Fibroblast of mammary gland (primary cell): ENCODE measurements at regions not wholly inside any gene's neighbourhood (a gene's known extent, or its start where the extent isn't known, plus 50 kb on each side); places are given as distances from the start of the nearest gene placed in this dataset.
A peak's percentile ranks its signal among the peaks of the same experiment; 100 is the strongest.

Source experiments
- DNase-seq: peaks from one replicate; pipeline ENCODE4 v3.0.0-alpha.2; 2010; ENCODE audit warnings: low read depth
- H3K4me3 ChIP-seq: 2 replicates; pipeline ENCODE4 v1.5.1; 2011; ENCODE audit warnings: low read depth, mild to moderate bottlenecking, low read length, moderate library complexity; ENCODE audit not compliant: control insufficient read depth
- TF ChIP-seq, protein P1 (sequence below): conservative IDR thresholded peaks from 2 replicates; pipeline ENCODE4 v1.5.1; 2011; ENCODE audit warnings: low read depth, low read length, inconsistent platforms; ENCODE audit not compliant: control insufficient read depth, insufficient read depth

DNA sequence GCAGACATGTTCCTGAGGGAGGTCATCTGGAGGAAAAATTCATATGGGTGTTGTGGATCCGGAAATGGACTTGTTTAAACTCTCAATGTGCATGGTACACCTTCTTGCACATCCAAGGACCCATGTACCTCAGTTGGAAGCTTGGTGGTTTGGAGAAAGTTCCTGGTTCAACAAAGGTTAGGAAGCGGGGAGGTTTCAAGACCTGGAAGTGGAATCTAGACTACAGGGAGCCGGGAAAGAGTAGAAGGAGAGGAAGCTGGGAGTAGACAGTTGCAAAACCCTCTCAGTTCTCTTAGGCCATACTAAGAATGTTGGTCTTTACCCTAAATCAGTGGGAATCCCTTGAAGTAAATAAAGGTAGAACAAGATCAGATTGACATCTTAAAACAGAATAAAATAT lies 209.8 kb upstream of the SPOPL start:
- no peak for DNase-seq
- TF ChIP-seq, protein P1, sequence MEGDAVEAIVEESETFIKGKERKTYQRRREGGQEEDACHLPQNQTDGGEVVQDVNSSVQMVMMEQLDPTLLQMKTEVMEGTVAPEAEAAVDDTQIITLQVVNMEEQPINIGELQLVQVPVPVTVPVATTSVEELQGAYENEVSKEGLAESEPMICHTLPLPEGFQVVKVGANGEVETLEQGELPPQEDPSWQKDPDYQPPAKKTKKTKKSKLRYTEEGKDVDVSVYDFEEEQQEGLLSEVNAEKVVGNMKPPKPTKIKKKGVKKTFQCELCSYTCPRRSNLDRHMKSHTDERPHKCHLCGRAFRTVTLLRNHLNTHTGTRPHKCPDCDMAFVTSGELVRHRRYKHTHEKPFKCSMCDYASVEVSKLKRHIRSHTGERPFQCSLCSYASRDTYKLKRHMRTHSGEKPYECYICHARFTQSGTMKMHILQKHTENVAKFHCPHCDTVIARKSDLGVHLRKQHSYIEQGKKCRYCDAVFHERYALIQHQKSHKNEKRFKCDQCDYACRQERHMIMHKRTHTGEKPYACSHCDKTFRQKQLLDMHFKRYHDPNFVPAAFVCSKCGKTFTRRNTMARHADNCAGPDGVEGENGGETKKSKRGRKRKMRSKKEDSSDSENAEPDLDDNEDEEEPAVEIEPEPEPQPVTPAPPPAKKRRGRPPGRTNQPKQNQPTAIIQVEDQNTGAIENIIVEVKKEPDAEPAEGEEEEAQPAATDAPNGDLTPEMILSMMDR = no peak

DNA sequence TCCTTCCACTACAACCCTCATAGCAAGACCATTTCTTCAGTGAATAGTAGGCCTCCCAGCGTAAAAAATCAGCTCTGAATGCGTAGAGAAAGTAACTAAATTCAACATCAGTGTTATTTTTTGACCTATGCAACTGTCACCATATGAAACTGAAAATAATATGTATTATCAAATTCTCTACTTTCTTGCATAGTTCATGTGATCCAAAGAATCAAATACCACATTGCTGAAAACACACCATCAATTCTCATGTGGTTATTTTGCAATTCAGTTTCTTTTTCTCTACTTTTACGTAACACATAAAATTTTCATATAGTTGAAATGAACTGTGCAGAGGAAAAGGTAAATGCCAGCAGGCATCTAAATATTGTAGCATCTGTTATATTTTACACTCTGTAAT lies 208.5 kb upstream of the SPOPL start:
- TF ChIP-seq, protein P1 = no peak
- no peak overlapping the region for H3K4me3 ChIP-seq
- no peak for DNase-seq

More for the DNA sequence above, 209.8 kb upstream of the SPOPL start:
- no peak overlapping the region for H3K4me3 ChIP-seq

DNA sequence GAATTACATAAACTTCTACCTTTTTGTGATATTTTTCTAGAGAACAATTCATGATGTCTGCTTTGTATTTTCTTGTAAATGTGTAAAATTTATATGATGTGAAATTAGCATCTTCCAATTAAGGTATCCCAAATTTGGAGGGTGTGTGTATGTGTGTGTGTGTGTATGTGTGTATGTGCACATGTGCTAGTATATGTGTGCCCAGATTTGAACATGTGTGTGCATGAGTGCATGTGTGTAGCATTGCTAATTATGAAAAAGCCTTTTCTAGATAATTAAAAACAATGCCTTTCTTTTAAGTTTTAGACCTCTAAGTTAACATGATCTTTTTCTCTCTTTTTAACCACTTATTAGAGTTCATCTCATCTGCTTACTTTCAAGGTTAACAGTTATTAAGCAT lies 208.0 kb upstream of the SPOPL start:
- TF ChIP-seq, protein P1 = no peak
- no peak overlapping the region for H3K4me3 ChIP-seq
- no peak for DNase-seq

DNA sequence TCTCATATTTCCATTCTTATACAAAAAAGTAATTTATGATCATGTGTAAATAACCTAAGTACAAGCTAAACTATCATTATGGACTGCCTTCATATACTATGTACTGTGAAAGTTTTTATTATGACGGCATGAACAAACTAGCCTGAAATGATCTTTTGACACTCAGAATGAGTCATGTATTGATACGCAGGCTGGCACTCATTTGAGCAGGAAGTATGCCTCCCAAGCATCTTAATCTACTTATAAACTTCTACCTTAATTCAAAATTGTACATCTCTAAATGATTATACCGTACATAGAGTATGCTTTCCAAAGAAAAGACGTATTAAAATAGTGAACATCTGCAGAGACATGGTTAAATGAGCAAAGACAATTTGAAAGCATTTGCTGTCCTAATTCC lies 207.1 kb upstream of the SPOPL start:
- TF ChIP-seq, protein P1 = no peak
- peak; percentile 5 for DNase-seq
- no peak overlapping the region for H3K4me3 ChIP-seq

DNA sequence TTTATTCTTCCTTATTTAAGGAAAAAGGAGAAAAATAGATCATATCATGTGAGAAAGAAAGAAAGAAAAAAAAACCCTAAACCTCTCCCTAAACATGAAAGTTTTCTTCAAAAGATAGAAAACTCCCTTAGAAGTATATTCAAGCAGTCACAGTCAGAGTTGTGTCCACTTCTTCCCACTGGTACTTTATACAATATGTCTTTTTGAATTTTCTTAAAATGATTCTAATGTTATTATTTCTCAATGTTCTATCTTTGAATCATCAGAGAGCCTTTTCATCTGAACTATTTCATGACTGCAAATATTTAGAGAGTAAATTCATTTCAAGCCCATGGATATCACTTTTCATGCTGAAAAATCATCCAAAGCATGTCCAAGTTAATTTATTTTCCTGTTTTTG lies 205.2 kb upstream of the SPOPL start:
- TF ChIP-seq, protein P1 = no peak
- H3K4me3 ChIP-seq = no peak overlapping the region
- no peak for DNase-seq

DNA sequence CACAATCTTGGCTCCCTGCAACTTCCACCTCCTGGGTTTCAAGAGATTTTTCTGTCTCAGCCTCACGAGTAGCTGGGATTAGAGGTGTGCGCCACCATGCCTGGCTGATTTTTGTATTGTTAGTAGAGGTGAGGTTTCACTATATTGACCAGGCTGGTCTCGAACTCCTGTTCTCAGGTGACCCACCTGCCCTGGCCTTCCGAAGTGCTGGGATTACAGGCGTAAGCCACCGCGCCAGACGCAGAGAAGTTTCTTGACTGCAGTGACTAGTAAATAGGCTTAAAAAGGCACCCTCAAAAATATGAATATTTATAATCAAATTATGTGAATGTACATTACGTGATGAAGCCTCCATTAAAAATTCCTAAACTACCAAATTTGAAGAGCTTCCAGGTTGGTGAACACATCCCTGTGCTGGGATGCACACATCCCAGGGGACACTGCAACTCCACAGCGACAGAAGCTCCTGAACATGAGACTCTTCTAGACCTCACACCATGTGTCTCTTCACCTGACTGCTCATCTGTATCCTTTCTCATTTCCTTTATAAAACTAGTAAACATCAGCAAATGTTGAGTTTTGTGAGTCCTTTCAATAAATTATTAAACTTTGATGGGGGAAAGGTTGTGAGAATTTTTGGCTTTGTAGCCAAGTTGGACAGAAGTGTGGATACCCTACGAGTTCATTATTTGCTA lies 203.3 kb upstream of the SPOPL start:
- no peak overlapping the region for H3K4me3 ChIP-seq
- no peak for DNase-seq
- TF ChIP-seq, protein P1 = no peak

DNA sequence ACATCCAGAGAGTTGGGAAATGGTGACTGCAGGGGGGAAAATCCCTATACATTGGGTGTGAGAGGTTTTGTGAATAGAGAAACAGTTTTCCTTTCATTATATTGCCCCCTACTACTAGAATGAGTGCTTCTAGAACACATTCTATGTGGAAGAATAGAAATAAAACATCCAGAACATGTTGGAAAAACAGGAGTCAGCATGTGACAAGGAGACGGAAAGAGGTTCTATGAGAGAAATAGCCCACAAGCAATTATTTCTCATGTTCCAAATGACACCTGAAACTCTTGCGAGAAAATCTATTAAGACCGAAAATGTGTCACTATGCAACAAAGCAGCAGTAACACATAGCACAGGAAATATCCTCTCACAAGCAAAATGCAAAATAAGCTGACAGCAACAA lies 202.7 kb upstream of the SPOPL start:
- TF ChIP-seq, protein P1 = no peak
- DNase-seq = no peak
- no peak overlapping the region for H3K4me3 ChIP-seq
